ENCODE measurements at regions not wholly inside any gene's neighbourhood (a gene's known extent, or its start where the extent isn't known, plus 50 kb on each side); places are given as distances from the start of the nearest gene placed in this dataset.

GRCh38 chr13:74070513-74070912, 63.7 kb downstream of the KLF12 start:
- TF ChIP-seq CTCF (conservative IDR thresholded peaks at IDR 0.05), result no peak
- no peak overlapping the region for H3K27ac ChIP-seq

- H3K27ac ChIP-seq, result no peak overlapping the region
- TF ChIP-seq CTCF (conservative IDR thresholded peaks at IDR 0.05), result no peak
Observed at GRCh38 chr13:74070065-74070464, 64.1 kb downstream of the KLF12 start.

- H3K27ac ChIP-seq, result no peak overlapping the region
- TF ChIP-seq CTCF (conservative IDR thresholded peaks at IDR 0.05), result no peak
Observed at GRCh38 chr13:74068471-74068870, 65.7 kb downstream of the KLF12 start.

GRCh38 chr13:74067818-74068217, 66.4 kb downstream of the KLF12 start:
- H3K27ac ChIP-seq, result no peak overlapping the region
- no peak for TF ChIP-seq CTCF (conservative IDR thresholded peaks at IDR 0.05)

GRCh38 chr13:74066937-74067336, 67.3 kb downstream of the KLF12 start:
- no peak for TF ChIP-seq CTCF (conservative IDR thresholded peaks at IDR 0.05)
- no peak overlapping the region for H3K27ac ChIP-seq

GRCh38 chr13:74064805-74065312, 69.3 kb downstream of the KLF12 start:
- no peak overlapping the region for H3K27ac ChIP-seq
- TF ChIP-seq CTCF (conservative IDR thresholded peaks at IDR 0.05), result no peak

GRCh38 chr13:74063533-74064100, 70.6 kb downstream of the KLF12 start:
- TF ChIP-seq CTCF (conservative IDR thresholded peaks at IDR 0.05), result no peak
- no peak overlapping the region for H3K27ac ChIP-seq
